Cardiac fibroblast (primary cell): ENCODE measurements at regions not wholly inside any gene's neighbourhood (a gene's known extent, or its start where the extent isn't known, plus 50 kb on each side); places are given as distances from the start of the nearest gene placed in this dataset.

ENCODE experiments used
- DNase-seq, 2 donors: peaks; one replicate each; pipeline versions ENCODE4 v3.0.0 to v3.0.0-alpha.2; 2010; ENCODE audit warnings: low read depth in 2 of 2
- H3K4me3 ChIP-seq, 2 donors: replicated peaks in 1 of 2; 1 replicate in 1 of 2; 2 replicates in 1 of 2; pipeline ENCODE4 v1.5.1; 2011; ENCODE audit warnings: low read depth in 2 of 2, low read length in 2 of 2, mild to moderate bottlenecking in 2 of 2, moderate library complexity in 1 of 2
- CTCF ChIP-seq: IDR thresholded peaks from one replicate; pipeline ENCODE4 v1.5.1; 2011; ENCODE audit warnings: low read depth, mild to moderate bottlenecking, low read length, inconsistent platforms

- TF ChIP-seq CTCF, result no peak
- DNase-seq, result no peak
- no peak overlapping the region for H3K4me3 ChIP-seq
Observed at GRCh38 chr2:104109356-104109755, 744.6 kb upstream of the POU3F3 start.

GRCh38 chr2:104118889-104119288, 735.0 kb upstream of the POU3F3 start:
- DNase-seq, result no peak
- TF ChIP-seq CTCF, result no peak
- no peak overlapping the region for H3K4me3 ChIP-seq

GRCh38 chr2:104120171-104120570, 733.7 kb upstream of the POU3F3 start:
- H3K4me3 ChIP-seq, result no peak overlapping the region
- TF ChIP-seq CTCF, result no peak
- DNase-seq, result no peak

- no peak for TF ChIP-seq CTCF
- no peak for DNase-seq
- no peak overlapping the region for H3K4me3 ChIP-seq
Observed at GRCh38 chr2:104125096-104125495, 728.8 kb upstream of the POU3F3 start.

- no peak for DNase-seq
- no peak overlapping the region for H3K4me3 ChIP-seq
- TF ChIP-seq CTCF, result no peak
Observed at GRCh38 chr2:104127049-104127770, 726.7 kb upstream of the POU3F3 start.

GRCh38 chr2:104140361-104140760, 713.6 kb upstream of the POU3F3 start:
- TF ChIP-seq CTCF, result no peak
- H3K4me3 ChIP-seq, result no peak overlapping the region
- no peak for DNase-seq

- DNase-seq, result no peak
- H3K4me3 ChIP-seq, result no peak overlapping the region
- TF ChIP-seq CTCF, result no peak
Observed at GRCh38 chr2:104158191-104158590, 695.7 kb upstream of the POU3F3 start.
